Parathyroid adenoma (tissue), 2 donors: ENCODE measurements at regions not wholly inside any gene's neighbourhood (a gene's known extent, or its start where the extent isn't known, plus 50 kb on each side); places are given as distances from the start of the nearest gene placed in this dataset.

Source experiments
- H2AFZ ChIP-seq: fragments of 300-600 bp; sonication (generic); one replicate; pipeline ENCODE4 v1.7.0; 2017; ENCODE audit warnings: antibody characterized with exemption, mild to moderate bottlenecking
- H3K27ac ChIP-seq: fragments of 300-600 bp; sonication (generic); one replicate; pipeline ENCODE4 v1.7.0; 2017
- H3K27me3 ChIP-seq: fragments of 300-600 bp; sonication (generic); one replicate; pipeline ENCODE4 v1.7.0; 2017; ENCODE audit warnings: low read length; ENCODE audit not compliant: control insufficient read depth, insufficient read depth
- H3K36me3 ChIP-seq: fragments of 300-600 bp; sonication (generic); one replicate; pipeline ENCODE4 v1.7.0; 2017; ENCODE audit warnings: low read length; ENCODE audit not compliant: control insufficient read depth, insufficient read depth
- H3K4me1 ChIP-seq: fragments of 300-600 bp; sonication (generic); one replicate; pipeline ENCODE4 v1.7.0; 2017; ENCODE audit warnings: control low read depth
- H3K4me2 ChIP-seq: fragments of 300-600 bp; sonication (generic); one replicate; pipeline ENCODE4 v1.7.0; 2017; ENCODE audit warnings: low read length
- H3K4me3 ChIP-seq: fragments of 300-600 bp; sonication (generic); one replicate; pipeline ENCODE4 v1.7.0; 2017; ENCODE audit warnings: low read depth, low read length
- H3K79me2 ChIP-seq: fragments of 300-600 bp; sonication (generic); one replicate; pipeline ENCODE4 v1.7.0; 2017; ENCODE audit warnings: control low read depth
- H3K9ac ChIP-seq: fragments of 300-600 bp; sonication (generic); one replicate; pipeline ENCODE4 v1.7.0; 2017; ENCODE audit warnings: mild to moderate bottlenecking
- H3K9me3 ChIP-seq: fragments of 300-600 bp; sonication (generic); one replicate; pipeline ENCODE4 v1.7.0; 2017; ENCODE audit warnings: low read length; ENCODE audit not compliant: control insufficient read depth
- TF ChIP-seq, protein P1 (sequence below): fragments of 300-600 bp; sonication (generic); IDR thresholded peaks from one replicate; pipeline ENCODE4 v1.7.0; 2017; ENCODE audit warnings: antibody characterized with exemption, mild to moderate bottlenecking
- donor health status: primary hyperparathyroidism.

DNA sequence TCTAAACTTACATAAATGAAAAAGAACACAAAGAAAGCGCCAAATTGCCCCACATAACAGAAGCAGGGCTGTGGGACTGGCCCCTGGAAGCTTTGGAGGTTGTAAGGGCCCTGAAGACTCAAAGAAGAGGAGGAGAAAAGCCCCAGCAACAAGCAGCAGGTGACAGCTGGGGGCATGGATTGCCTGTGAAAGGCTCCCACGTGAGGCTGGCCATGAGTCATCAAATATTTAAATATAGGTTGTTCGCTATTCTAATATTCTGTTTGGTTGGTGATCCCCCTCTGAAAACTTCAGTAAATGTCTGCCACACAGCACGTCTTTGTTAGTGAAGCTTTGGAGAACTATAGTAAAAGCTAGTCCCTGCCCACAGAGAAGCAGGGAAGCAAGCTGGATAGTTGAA, 132.4 kb downstream of the MREG start:
- H3K9me3 ChIP-seq, result no peaks in the 10 kb centered on the region
- no peak overlapping the region for H2AFZ ChIP-seq
- no peak overlapping the region for H3K27ac ChIP-seq
- H3K9ac ChIP-seq, result no peak overlapping the region
- H3K27me3 ChIP-seq, result no peaks in the 10 kb centered on the region
- no peak overlapping the region for H3K4me3 ChIP-seq
- no peaks in the 10 kb centered on the region for H3K4me1 ChIP-seq
- no peaks in the 10 kb centered on the region for H3K36me3 ChIP-seq
- H3K79me2 ChIP-seq, result no peaks in the 10 kb centered on the region
- TF ChIP-seq, protein P1, sequence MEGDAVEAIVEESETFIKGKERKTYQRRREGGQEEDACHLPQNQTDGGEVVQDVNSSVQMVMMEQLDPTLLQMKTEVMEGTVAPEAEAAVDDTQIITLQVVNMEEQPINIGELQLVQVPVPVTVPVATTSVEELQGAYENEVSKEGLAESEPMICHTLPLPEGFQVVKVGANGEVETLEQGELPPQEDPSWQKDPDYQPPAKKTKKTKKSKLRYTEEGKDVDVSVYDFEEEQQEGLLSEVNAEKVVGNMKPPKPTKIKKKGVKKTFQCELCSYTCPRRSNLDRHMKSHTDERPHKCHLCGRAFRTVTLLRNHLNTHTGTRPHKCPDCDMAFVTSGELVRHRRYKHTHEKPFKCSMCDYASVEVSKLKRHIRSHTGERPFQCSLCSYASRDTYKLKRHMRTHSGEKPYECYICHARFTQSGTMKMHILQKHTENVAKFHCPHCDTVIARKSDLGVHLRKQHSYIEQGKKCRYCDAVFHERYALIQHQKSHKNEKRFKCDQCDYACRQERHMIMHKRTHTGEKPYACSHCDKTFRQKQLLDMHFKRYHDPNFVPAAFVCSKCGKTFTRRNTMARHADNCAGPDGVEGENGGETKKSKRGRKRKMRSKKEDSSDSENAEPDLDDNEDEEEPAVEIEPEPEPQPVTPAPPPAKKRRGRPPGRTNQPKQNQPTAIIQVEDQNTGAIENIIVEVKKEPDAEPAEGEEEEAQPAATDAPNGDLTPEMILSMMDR, result no peak
- no peak overlapping the region for H3K4me2 ChIP-seq

DNA sequence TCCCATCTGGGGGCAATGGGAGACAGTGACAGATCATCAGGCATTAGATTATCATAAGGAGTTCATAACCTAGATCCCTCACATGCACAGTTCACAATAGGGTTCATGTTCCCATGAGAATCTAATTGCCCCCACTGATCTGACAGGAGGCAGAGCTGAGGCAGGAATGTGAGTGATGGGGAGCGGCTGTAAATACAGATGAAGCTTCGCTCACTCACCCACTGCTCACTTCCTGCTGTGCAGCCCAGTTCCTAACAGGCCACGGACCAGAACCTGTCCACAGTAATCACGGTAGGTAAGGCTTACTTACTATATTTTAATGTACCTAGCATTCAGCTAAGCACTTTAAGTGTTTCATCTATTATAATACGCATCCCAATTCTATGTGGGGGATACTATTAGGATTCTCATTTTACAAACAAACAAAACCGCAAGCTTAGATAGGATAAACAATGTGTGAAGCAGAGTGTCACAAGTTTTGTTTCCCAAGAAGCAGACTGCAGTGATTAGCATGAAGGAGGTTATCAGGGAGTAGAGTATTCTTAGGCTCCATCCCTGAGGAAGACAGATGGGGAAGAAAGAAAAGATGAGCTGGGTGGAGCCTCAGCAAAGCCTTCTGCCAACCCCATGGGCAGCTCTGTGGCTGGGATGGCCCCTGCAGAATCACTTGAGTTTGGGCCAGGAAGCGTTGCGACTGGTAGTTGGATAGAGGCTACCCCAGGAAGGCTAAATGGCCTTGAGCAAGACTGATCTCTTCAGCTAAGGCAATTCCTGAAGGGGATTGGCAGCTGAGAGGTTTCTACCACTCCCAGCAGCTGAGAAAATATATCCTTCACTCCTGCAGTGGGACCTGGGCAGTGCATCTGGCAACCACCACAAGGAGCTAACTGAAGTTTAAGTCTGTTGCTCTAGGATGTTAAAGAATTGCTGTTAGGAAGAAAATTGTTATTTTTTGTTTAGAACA, 133.1 kb downstream of the MREG start:
- no peaks in the 10 kb centered on the region for H3K4me1 ChIP-seq
- TF ChIP-seq, protein P1, result no peak
- no peaks in the 10 kb centered on the region for H3K79me2 ChIP-seq
- H3K4me3 ChIP-seq, result no peak overlapping the region
- H3K36me3 ChIP-seq, result no peaks in the 10 kb centered on the region
- H3K9me3 ChIP-seq, result no peaks in the 10 kb centered on the region
- H2AFZ ChIP-seq, result no peak overlapping the region
- no peaks in the 10 kb centered on the region for H3K27me3 ChIP-seq
- H3K27ac ChIP-seq, result no peak overlapping the region
- H3K9ac ChIP-seq, result no peak overlapping the region
- no peak overlapping the region for H3K4me2 ChIP-seq

DNA sequence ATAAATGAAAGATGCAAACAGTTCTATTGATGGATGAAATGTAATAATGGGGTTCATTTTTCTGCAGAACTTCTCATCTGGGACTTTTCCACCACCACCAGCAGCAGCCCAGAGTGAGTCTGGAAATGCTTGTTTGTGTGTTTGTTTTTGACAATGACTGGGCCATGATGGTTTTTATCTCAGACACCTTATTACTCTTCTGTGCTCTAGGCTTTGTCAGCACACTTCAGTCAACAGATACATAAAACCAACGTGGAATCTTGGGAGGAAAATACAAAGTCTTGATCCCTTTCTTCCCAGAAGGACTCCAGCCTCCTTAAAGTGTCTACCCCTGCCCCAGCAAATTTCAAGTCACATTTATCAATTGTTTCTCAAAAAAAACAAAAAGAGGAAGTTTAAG, 134.0 kb downstream of the MREG start:
- no peaks in the 10 kb centered on the region for H3K36me3 ChIP-seq
- H3K9ac ChIP-seq, result no peak overlapping the region
- no peak overlapping the region for H3K27ac ChIP-seq
- no peaks in the 10 kb centered on the region for H3K4me1 ChIP-seq
- H3K79me2 ChIP-seq, result no peaks in the 10 kb centered on the region
- H2AFZ ChIP-seq, result no peak overlapping the region
- H3K27me3 ChIP-seq, result no peaks in the 10 kb centered on the region
- H3K4me3 ChIP-seq, result no peak overlapping the region
- no peak overlapping the region for H3K4me2 ChIP-seq
- H3K9me3 ChIP-seq, result no peaks in the 10 kb centered on the region
- TF ChIP-seq, protein P1, result no peak

DNA sequence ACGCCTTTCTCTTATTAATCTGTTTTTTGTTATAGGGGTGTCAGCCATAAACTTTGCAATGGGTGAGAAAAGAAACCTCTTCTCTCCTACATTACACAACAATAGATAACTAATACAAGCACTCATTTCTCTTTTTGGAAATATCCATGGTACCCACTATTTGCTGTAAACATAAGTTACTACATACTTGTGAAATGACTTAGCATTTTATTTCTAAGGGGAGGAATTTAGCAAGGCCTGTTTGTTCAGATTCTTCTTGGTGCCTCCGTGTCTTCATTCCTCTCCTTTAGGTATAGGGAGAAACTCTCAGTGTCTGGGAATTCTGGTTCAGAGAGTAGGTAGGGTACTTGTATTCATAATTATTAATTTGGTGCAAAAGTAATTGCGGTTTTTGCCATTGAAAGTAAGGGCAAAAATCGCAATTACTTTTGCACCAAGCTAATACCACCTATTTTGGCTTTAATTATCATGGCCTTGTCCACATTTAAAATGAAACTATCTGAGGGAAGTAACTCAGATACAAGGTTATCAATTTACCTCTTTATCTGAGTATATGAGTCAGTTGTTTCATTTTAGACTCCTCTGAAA, 134.8 kb downstream of the MREG start:
- H3K36me3 ChIP-seq, result no peaks in the 10 kb centered on the region
- no peak overlapping the region for H2AFZ ChIP-seq
- no peaks in the 10 kb centered on the region for H3K4me1 ChIP-seq
- H3K27ac ChIP-seq, result no peak overlapping the region
- H3K4me2 ChIP-seq, result no peak overlapping the region
- TF ChIP-seq, protein P1, result no peak
- H3K27me3 ChIP-seq, result no peaks in the 10 kb centered on the region
- no peaks in the 10 kb centered on the region for H3K9me3 ChIP-seq
- no peak overlapping the region for H3K9ac ChIP-seq
- no peak overlapping the region for H3K4me3 ChIP-seq
- no peaks in the 10 kb centered on the region for H3K79me2 ChIP-seq

DNA sequence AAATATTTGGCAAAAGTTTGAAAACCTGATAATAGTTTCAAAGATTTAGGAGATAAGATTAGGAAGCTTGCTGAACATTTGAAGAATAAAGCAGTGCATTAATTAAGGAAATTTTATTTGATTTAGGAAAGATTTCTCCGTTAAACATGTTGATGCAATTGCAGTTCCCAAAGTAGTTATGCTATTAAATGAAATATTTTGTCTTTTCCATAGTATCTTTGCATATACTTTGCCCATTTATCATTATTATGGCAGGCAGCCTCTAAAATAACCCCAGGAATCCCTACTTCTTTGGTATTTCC, 136.5 kb downstream of the MREG start:
- no peaks in the 10 kb centered on the region for H3K9me3 ChIP-seq
- no peak overlapping the region for H2AFZ ChIP-seq
- no peaks in the 10 kb centered on the region for H3K36me3 ChIP-seq
- H3K9ac ChIP-seq, result no peak overlapping the region
- TF ChIP-seq, protein P1, result no peak
- H3K79me2 ChIP-seq, result no peaks in the 10 kb centered on the region
- H3K4me3 ChIP-seq, result no peak overlapping the region
- H3K27me3 ChIP-seq, result no peaks in the 10 kb centered on the region
- H3K4me2 ChIP-seq, result no peak overlapping the region
- no peak overlapping the region for H3K27ac ChIP-seq
- no peaks in the 10 kb centered on the region for H3K4me1 ChIP-seq
